GM19025 (cell line): ENCODE measurements at regions not wholly inside any gene's neighbourhood (a gene's known extent, or its start where the extent isn't known, plus 50 kb on each side); places are given as distances from the start of the nearest gene placed in this dataset.

Experiments used
- ATAC-seq: cut with Tn5 transposase; IDR thresholded peaks from one replicate; pipeline ENCODE4 v1.9.1; 2021; ENCODE audit warnings: mild to moderate bottlenecking, low read depth, moderate library complexity; ENCODE audit not compliant: unreplicated experiment

DNA sequence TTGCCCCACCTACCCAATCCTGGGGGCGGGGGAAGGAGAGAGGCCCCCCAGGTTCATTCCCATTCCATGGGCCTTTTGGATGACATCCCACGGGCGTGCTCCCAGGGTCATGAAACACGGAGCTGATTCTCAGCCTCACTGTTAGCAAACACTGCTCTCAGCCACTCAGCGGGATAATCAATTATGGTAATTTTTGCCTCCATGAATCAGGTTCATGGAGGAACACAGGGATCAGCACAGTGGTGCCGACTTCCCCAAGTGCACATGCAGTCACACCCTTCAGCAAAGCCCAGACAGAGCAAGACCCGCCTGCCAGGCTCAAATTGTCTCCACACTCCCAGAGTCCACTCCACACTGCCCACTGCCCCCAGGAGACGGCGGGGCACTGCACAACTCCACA lies 164.6 kb downstream of the ENGASE start:
- ATAC-seq = no peak

DNA sequence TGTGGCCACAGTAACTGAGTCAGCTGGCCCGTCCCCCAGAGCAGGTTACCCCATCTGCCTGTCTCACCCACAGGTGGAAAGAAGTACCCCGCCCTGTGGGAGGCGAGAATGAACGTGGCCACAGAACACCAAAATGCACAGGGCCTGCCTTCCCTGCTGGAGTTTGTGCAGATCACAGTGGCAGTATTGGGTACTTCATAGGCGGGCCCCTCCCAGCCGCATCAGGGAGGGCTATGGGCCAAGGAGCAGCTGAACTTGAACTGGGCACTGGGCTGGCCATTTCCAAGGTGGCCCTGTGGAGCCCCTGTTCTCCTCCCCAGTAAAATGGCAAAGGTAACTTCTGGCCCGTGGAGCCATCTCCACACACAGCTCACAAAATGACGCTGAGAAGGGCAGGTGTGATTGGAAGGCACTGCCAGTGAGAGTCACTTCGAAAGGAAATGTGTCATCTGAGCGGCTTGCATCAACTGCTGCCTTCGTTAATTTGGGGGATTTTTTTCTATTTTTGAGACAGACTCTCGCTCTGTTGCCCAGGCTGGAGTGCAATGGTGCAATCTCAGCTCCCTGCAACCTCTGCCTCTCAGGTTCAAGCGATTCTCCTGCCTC lies 162.9 kb downstream of the ENGASE start:
- no peak for ATAC-seq

DNA sequence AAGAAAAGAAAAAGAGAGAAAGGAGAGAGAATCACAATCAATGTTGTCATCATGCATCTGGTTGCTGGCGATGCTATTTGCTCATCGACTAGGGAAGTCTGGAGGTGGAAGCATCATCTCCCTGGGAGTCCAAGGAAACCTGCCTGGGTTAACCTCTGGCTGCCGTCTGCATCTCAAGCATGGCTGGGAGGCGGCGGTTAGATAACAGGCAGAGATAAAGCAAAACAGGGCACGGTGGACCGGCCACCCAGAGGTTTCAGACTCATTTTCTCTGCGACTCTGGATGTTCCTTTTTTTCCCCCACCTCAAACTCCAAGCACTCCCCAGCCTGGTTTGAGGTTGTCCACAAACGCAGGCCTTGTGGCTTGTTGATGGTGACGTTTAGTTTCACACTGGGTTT lies 161.2 kb downstream of the ENGASE start:
- no peak for ATAC-seq

DNA sequence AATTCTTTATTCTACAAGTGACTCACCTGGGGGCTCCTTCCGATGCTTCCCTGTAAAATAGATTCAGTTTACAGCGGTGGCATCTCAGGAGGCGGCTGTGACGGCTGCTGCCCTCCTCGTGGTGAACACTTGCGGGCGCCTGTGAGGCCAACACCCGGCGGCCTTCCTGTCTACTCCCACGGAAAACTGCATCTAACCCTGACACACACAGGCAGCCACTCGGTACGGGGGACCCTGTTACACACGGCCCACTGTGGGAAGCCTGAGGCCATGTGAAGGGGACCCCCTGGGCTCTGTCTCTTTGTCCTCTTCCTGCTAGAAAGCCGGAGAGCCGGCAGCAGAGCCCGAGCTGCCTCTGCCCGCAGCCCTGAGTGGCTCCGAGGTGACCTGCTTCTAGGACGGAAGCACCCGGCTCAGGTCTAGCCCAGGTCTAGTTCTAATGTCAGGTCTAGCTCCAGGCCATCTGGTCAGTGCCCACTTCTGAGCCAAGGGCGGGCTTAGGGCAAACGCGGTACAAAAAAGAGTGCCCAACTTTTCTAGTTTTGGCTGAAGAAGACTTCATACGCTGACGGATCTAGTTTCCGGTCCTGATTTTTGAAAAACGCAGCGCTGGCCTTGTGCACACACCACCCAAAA lies 159.4 kb downstream of the ENGASE start:
- ATAC-seq = no peak

DNA sequence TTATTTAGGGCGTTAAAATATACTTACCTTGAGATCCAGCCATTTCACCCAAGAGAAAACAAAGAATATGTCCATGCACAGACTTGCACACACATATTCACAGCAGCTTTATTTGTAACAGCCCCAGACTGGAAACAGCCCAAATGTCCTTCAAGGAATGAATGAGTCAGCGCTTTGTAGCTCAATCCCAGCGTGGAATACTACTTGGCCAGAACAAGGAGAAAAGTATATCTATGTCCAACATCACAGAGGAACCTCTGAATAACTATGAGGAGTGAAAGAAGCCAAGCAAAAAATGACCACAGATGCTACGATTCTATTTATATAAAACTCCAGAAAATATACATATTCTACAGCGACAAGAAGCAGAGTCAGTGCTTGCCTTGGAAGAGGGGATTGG lies 158.3 kb downstream of the ENGASE start:
- ATAC-seq = no peak

DNA sequence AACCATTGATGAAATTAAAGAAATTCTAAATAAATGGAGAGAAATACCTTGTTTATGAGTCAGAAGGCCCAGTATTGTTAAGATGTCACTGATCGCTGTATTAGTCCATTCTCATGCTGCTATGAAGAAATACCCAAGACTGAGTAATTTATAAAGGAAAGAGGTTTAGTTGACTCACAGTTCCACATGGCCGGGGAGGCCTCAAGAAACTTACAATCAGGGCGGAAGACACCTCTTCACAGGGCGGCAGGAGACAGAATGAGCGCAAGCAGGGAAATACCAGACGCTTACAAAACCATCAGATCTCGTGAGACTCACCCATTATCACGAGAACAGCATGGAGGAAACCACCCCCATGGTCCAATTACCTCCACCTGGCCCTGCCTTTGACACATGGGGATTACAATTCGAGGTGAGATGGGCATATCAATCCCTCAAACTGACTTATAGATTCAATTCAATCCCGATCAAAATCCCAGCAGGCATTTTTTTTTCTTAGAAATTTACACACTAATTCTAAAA lies 157.2 kb downstream of the ENGASE start:
- no peak for ATAC-seq

DNA sequence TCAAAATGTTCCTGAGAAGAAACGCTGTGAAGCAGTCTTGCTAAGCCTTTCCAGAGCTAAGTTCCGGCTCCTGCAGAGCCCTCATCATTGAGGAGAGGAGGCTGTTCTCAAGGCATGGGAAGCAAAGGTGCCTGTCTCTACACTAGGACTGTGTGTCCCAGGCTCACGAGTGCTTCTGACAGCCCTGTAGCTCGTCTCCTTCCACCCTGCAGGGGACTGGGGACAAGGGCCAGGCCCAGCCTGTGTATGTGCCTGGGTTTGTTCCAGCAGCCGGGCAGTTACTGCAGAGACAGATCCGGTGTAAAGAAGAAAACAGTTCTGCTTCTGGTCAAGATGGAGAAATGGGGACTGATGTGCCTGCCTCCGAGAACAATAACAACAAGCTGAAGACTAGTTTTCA lies 156.0 kb downstream of the ENGASE start:
- ATAC-seq = no peak

DNA sequence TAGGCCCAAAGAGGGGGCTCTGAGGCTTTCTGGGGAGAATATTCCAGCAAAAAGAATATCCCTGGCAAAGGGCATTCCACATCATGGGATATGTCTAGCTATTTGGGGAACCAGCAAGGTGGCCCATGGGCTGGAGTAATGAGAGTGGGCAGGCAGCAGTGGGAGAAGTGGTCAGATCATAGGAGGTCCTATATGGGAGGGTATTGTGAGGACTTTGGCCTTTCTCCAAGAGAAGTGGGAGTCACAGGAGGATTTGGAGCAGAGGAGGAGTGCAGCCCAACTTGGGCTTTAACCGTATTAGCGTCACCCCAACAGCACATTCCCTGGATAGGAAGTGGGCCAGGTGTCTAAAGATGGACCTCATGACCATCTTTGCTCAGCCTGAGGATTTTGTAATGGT lies 151.4 kb downstream of the ENGASE start:
- ATAC-seq = no peak

DNA sequence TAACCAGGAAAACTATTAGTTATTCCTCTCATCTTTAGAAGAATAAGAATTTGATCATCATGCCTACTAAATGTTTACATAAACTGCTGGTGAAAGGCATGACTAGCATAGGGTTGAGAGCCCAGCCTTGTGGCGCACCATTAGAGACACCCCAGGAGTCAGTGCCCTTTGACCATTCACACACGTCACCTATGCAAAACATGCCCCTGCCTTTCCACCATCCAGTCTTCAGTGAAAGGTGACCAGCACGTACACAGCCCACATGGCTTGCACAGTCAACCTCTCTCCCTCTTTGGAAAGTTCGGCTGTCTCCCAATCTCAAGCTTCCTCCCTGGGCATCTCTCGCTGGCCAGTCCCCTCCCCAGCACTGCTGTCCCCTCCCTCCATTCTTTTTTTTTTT lies 150.3 kb downstream of the ENGASE start:
- no peak for ATAC-seq

DNA sequence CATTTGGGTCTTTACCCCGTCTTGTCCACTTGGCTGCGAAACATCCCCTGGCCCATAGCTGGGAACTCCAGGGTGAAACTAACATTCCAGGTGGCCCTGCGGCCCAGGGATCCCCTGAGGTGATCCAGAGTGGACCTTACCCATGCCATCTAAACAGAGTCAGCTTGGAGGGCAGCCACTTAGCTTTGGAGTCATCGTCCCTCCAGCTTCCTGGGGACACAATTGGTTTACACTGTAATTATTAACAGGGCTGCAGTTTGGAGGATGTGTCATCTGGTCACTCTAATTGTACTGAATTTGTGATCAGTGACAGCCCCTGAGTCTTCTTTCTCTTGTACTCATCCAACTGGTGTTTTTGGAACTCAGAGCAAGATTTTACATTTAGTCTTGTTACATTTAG lies 149.9 kb downstream of the ENGASE start:
- no peak for ATAC-seq

DNA sequence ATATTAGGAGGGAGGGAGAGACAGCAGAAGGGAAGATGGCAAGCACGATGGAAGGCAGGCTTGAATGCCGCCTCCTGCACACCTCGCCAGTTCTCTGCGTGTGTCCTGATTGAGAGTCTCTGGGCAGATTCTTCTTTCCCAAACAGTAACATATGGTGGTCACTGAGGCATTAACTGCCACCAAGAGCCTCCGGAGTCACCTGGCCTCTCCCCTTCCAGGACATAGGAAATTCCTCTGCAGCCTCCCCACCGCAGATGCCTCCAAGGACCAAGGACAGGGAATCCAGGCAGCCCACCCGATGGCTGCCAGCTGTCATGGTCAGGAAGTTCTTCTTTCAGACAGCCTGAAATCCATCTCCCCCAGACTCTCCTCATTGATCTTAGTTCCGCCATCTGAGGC lies 149.3 kb downstream of the ENGASE start:
- ATAC-seq = no peak

DNA sequence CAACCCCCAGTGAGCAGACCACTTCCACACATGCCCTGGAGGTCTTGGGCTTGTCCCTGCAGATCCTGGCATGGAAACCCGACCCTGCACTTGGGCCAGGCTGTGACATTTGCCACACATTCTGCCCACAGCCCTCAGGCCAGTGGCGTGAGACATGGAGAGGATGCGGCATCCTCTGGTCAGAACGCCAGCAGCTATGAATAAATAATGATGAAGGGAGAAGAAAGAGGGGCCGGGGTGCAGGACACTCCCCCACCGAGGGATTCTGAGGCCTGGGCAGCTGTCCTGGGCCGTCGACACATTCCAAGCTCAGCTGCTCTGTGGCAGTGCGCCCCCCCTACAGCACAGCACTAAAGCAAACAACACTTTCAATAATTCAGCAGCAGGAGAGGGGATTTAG lies 148.8 kb downstream of the ENGASE start:
- ATAC-seq = no peak

DNA sequence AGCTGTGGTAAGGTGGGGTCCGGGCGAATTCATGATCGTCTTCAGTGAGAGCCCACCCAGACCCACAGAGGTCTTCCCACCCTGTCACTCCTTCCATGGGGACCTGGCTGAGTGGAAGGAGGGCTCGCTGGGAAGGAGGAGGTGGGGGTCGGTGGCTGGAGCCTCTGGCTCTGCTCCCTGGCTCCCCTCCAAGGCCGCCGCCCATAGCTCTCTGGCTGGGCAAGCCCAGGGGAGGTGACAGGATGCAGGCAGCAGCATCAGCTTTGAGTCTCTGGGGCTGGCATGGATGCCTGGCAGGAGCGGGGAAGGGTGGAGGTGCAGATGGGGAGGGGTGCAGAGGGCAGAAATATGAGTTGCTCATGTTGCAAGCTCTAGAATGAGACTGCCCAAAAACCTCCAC lies 147.0 kb downstream of the ENGASE start:
- ATAC-seq = no peak

DNA sequence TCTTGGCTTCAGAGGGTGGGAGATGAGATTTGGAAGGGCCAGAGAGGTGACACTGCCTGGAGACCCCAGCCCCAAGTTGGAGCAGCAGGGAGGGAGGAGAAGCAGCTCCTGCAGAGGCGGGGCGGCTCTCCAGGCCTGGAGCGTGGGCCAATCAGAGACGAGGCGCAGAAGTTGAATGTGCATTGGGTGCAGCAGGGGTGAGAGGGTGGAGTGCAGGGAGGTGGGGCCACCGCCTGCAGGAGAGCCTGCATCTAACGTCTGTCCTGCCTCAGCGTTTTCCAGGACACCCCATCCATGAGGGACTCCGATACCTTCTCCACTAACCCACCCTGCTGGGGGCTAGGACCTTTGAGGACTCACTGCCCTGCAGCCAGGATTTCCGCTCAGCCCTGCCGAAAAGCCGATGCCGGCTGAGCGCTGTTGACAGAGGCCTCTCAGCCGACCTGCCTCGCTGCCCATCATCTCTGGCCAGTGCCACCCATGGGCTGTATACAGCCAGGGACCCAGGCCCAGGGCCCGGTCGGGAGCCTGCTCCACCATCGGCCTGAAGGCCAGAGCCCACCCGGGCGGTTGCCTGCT lies 146.2 kb downstream of the ENGASE start:
- no peak for ATAC-seq

DNA sequence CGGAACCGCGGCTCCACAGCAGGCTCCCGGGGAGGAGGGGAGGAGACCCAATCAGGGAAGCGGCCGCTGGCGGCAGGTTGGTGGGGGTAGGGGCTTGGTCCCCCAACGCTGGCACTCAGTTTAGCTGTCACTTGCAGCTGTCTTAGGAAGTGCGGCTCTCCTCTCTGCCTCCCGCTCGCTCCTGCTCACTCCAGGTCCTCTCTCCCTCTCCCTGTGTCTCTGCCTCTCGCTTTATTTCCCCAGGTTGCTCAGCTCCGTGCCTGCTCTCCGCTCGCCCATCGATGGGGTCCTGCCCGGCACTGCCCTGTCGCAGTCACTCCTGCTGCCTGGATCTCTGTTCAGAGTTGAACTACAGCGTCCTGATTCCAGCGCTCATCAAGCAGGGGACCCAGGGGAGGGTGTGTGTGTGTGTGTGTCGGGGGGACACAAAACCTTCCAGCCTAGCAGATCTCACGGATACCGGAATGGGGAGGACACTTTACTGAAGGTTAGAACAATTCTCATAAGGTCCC lies 145.6 kb downstream of the ENGASE start:
- ATAC-seq = no peak

DNA sequence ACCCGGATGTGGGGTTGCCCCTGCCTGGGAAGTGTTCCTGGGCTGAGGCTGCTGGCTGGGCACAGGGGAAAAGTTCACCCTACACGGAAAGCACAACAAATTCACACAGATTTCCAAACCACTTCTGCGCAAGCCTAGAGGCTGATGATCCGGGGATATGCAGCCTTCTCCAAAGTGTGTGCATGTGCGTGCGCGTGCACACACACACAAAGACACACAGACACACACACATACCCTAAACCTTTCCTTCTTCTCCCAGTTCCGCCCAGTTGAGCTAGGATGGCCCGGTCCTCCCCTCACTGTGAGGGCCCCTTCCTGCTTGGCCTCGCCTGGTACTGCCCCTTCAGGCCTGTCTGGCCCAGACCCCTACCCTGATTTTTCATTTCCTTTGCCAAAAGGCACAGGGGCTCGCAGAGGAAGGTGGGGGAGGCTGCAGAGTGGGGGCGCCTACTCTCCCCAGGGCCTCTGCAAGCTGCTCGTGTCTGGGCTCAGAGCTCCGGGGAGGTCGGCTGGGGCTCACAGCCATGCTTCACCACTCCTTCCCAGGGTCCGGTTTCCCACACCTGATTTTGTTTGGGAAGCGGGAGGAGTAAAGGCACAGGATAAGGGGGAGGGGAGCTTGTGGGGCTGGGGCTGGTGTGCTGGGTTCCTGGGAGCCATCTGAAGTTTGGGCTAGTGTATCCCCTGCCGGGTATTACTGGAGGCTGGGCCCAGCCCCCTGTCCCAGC lies 144.7 kb downstream of the ENGASE start:
- no peak for ATAC-seq

DNA sequence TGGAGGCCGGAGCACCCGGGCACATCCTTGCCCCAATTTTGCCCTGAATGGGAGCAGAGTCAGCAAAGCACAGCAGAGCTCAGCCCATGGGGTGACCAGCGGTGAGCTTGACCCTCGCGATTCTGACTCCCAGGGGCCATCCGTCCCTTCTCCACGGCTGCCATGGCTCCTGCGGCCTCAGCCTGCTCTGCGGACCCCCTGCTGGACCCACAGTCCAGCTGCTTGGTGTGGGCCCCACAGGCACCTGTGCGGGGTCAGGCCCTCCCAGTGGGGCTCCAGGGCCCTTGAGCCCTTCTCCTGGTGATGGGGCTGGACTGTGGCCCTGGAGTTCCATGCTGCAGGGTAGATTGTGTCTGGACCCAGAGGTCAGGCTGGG lies 144.2 kb downstream of the ENGASE start:
- ATAC-seq = no peak

DNA sequence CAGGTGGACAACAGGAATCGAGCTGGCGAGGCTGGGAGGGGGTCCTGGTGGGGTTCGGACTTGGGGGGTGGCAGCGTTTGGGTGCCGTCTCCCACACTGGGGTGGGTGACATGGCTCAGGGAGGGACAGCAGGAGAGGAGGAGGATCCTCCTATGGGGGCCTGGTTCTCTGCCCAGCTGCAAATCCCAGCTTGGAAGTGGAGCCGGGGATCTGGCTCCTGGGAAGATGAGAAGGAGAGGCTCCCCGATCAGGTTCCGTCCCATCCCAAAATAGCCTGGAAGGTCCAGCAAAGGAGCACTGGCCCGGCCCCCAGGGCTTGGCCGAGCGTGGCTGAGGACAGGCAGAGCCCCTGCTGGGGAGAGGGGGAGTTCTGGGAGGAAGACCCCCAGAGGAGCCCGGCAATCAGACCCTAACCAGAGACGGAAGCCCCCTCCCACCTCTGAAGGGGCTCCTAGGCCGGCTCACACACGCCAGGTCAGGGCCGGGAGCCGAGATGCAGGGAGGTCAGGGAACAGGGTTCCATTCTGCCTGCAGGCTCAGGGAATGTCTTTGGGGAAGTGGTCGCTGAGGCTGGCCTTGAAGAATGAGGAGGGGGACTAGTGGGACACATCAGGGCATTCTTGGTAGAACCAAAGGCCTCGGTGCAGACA lies 143.7 kb downstream of the ENGASE start:
- no peak for ATAC-seq

DNA sequence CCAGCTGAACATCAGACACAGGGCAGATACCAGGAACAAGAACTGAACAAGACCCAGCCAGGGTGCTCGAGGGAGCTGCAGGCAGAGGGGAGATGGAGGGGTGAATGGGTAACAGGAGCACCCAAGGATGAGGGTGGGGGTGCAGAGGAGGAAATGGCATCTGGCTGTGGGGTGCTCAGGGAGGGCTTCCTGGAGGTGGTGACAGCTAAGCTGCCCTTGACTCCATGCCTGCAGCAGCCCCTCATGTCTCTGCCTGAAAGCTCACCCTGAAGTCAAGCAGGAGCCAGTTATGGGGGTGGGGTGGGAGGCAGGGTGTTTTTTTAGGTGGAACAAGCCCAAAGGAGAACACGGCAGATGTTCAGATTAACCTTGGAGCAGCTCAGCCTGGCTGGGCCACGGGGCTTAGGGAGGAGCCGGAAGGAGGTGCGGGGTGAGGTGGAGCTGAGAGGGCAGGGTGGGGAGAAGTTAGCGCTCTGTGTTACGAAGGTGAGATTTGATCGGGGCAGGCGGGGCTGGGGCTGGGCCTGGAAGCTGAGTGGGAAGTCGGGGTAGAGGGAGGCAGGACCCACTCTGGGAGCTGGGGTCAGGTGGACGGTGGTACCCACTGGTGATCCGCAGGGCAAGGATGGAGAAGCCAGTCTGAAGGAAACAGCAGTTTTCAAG lies 143.0 kb downstream of the ENGASE start:
- no peak for ATAC-seq

DNA sequence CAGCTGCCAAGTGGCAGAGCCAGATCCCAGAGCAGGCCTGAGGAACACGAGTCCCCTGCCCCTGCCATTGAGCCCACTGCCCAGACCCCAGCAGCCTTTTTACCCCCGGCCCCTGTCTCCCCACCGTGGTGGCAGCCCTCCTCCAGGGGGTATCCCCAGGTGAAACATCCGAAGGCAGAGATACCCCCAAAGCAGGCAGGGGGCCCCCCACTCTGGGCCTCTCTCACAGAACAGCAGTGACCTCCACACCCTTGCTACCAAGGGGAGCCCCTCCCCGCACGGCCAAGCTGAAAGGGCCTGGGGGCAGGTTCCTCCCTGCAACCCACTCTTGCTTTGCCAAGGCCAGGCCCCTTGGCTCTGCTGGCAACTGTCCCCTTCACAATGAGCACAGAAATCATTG lies 142.2 kb downstream of the ENGASE start:
- ATAC-seq = no peak
